OCI-LY3 (cell line): ENCODE measurements at regions not wholly inside any gene's neighbourhood (a gene's known extent, or its start where the extent isn't known, plus 50 kb on each side); places are given as distances from the start of the nearest gene placed in this dataset.

ENCODE experiments used
- EZH2phosphoT487 ChIP-seq: fragments of 200-600 bp; shearing (Covaris generic); IDR thresholded peaks from 2 replicates; pipeline ENCODE4 v1.6.1; 2018; ENCODE audit warnings: antibody characterized with exemption, mixed run types, low read depth
- TF ChIP-seq, protein P1 (sequence below): fragments of 200-600, 300-600 bp; sonication (generic); IDR thresholded peaks from 2 replicates; pipeline ENCODE4 v1.5.1; 2014; ENCODE audit warnings: antibody characterized with exemption, low read length, low read depth

DNA sequence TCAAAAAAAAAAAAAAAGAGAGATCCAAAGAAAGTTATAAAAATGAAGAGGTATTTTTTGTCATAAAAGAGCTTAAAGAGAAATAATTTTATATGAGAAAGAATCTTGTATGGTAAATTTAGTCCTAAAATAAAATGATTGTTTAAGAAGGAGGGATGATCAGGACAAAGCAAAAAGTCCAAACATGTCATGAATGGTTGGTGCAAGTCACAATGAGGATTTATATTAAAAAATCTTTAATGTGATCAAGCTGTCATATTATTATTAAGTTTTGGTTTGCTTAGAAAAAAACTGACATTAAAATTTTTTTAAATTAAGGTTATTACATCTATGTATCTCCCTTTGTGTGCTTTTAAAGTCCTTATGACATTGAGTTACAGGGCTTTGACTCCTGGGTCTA lies 220.4 kb downstream of the TMEM26 start:
- TF ChIP-seq, protein P1, sequence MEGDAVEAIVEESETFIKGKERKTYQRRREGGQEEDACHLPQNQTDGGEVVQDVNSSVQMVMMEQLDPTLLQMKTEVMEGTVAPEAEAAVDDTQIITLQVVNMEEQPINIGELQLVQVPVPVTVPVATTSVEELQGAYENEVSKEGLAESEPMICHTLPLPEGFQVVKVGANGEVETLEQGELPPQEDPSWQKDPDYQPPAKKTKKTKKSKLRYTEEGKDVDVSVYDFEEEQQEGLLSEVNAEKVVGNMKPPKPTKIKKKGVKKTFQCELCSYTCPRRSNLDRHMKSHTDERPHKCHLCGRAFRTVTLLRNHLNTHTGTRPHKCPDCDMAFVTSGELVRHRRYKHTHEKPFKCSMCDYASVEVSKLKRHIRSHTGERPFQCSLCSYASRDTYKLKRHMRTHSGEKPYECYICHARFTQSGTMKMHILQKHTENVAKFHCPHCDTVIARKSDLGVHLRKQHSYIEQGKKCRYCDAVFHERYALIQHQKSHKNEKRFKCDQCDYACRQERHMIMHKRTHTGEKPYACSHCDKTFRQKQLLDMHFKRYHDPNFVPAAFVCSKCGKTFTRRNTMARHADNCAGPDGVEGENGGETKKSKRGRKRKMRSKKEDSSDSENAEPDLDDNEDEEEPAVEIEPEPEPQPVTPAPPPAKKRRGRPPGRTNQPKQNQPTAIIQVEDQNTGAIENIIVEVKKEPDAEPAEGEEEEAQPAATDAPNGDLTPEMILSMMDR: no peak
- TF ChIP-seq EZH2phosphoT487: no peak
